CD8-positive, alpha-beta memory T cell (primary cell): ENCODE measurements at regions not wholly inside any gene's neighbourhood (a gene's known extent, or its start where the extent isn't known, plus 50 kb on each side); places are given as distances from the start of the nearest gene placed in this dataset.
A peak's percentile ranks its signal among the peaks of the same experiment; 100 is the strongest.
"Not testable (repeated sequence)": the region's sequence is repeated elsewhere in the genome, so short reads cannot be mapped to it uniquely, and the experiment has no call there.

Source experiments
- CTCF ChIA-PET: fragments of 350-600 bp; sonication (Branson Sonifier 250); formaldehyde crosslinking; loops from one replicate; lab custom pipeline; 2021; ENCODE audit warnings: antibody characterized with exemption; lab: Charles Lee
- POLR2A ChIA-PET: fragments of 350-600 bp; sonication (Branson Sonifier 250); formaldehyde crosslinking; loops from one replicate; lab custom pipeline; 2021; ENCODE audit warnings: antibody characterized with exemption; lab: Charles Lee
- DNase-seq, 5 donors: peaks; one replicate each; pipeline versions ENCODE4 v3.0.0 to v3.0.0-alpha.2; 2020 to 2022; ENCODE audit warnings: mixed read lengths in 1 of 5
- H3K27ac ChIP-seq: one replicate; pipeline ENCODE4 v1.7.0; 2013; ENCODE audit warnings: low read depth, mild to moderate bottlenecking, low read length, moderate library complexity
- H3K27me3 ChIP-seq: 2 replicates; pipeline ENCODE4 v1.7.0; 2013; ENCODE audit warnings: low read length, mild to moderate bottlenecking; ENCODE audit not compliant: insufficient read depth, poor library complexity, severe bottlenecking
- H3K36me3 ChIP-seq: 2 replicates; pipeline ENCODE4 v1.7.0; 2013; ENCODE audit warnings: mild to moderate bottlenecking, low read length, moderate library complexity; ENCODE audit not compliant: insufficient read depth
- H3K4me1 ChIP-seq: 2 replicates; pipeline ENCODE4 v1.7.0; 2013; ENCODE audit warnings: mild to moderate bottlenecking, low read length, moderate library complexity; ENCODE audit not compliant: insufficient read depth
- H3K4me3 ChIP-seq: 2 replicates; pipeline ENCODE4 v1.7.0; 2013; ENCODE audit warnings: mild to moderate bottlenecking, low read length
- H3K9me3 ChIP-seq: 2 replicates; pipeline ENCODE4 v1.7.0; 2013; ENCODE audit warnings: mild to moderate bottlenecking, low read length
- H3K27ac Mint-ChIP-seq, 8 donors: one replicate each; pipeline ENCODE4 v1.8.0; 2020 to 2021; ENCODE audit warnings: mixed read lengths in 8 of 8, mild to moderate bottlenecking in 6 of 8, inconsistent platforms in 3 of 8, moderate library complexity in 3 of 8
- H3K27me3 Mint-ChIP-seq, 2 donors: one replicate each; pipeline ENCODE4 v1.8.0; 2020 to 2021; ENCODE audit warnings: mixed read lengths in 2 of 2, mild to moderate bottlenecking in 1 of 2, moderate library complexity in 1 of 2
- H3K36me3 Mint-ChIP-seq, 3 donors: one replicate each; pipeline ENCODE4 v1.8.0; 2020 to 2021; ENCODE audit warnings: mixed read lengths in 3 of 3, inconsistent platforms in 1 of 3, mild to moderate bottlenecking in 1 of 3
- H3K4me1 Mint-ChIP-seq, 3 donors: one replicate each; pipeline ENCODE4 v1.8.0; 2020 to 2021; ENCODE audit warnings: mixed read lengths in 3 of 3, inconsistent platforms in 1 of 3, mild to moderate bottlenecking in 1 of 3
- H3K4me3 Mint-ChIP-seq, 7 donors: one replicate each; pipeline ENCODE4 v1.8.0; 2020 to 2021; ENCODE audit warnings: mixed read lengths in 7 of 7, mild to moderate bottlenecking in 6 of 7, moderate library complexity in 4 of 7, inconsistent platforms in 2 of 7
- H3K9me3 Mint-ChIP-seq, 5 donors: one replicate each; pipeline ENCODE4 v1.8.0; 2020 to 2022; ENCODE audit warnings: mixed read lengths in 5 of 5, mild to moderate bottlenecking in 3 of 5, moderate library complexity in 2 of 5, inconsistent platforms in 1 of 5

GRCh38 chr7:150060259-150061221, 186.8 kb downstream of the ATP6V0E2 start:
- peak; percentile 68 to 85 (median 72) for DNase-seq
- H3K27me3 ChIP-seq, H3K9me3 ChIP-seq, H3K27ac Mint-ChIP-seq, H3K4me1 ChIP-seq, H3K4me3 Mint-ChIP-seq, H3K36me3 Mint-ChIP-seq, H3K27ac ChIP-seq, H3K36me3 ChIP-seq, H3K27me3 Mint-ChIP-seq, H3K4me3 ChIP-seq, H3K4me1 Mint-ChIP-seq, CTCF ChIA-PET, H3K9me3 Mint-ChIP-seq, POLR2A ChIA-PET: not testable (repeated sequence)

GRCh38 chr7:150063195-150063594, 189.4 kb downstream of the ATP6V0E2 start:
- CTCF ChIA-PET, H3K27ac ChIP-seq, H3K27me3 Mint-ChIP-seq, H3K36me3 ChIP-seq, H3K4me3 ChIP-seq, H3K9me3 ChIP-seq, H3K36me3 Mint-ChIP-seq, H3K27ac Mint-ChIP-seq, POLR2A ChIA-PET, H3K4me3 Mint-ChIP-seq, H3K9me3 Mint-ChIP-seq, H3K4me1 ChIP-seq, H3K4me1 Mint-ChIP-seq, H3K27me3 ChIP-seq, DNase-seq: not testable (repeated sequence)

- H3K4me3 ChIP-seq, H3K4me3 Mint-ChIP-seq, CTCF ChIA-PET, H3K9me3 ChIP-seq, H3K36me3 ChIP-seq, H3K27me3 Mint-ChIP-seq, DNase-seq, H3K9me3 Mint-ChIP-seq, H3K27ac ChIP-seq, H3K27me3 ChIP-seq, H3K36me3 Mint-ChIP-seq, H3K4me1 ChIP-seq, H3K4me1 Mint-ChIP-seq, POLR2A ChIA-PET, H3K27ac Mint-ChIP-seq: not testable (repeated sequence)
Measured at GRCh38 chr7:150069555-150070313, 196.0 kb downstream of the ATP6V0E2 start.

- H3K4me1 ChIP-seq, H3K9me3 Mint-ChIP-seq, H3K4me3 ChIP-seq, H3K27me3 ChIP-seq, H3K4me1 Mint-ChIP-seq, H3K27ac ChIP-seq, POLR2A ChIA-PET, DNase-seq, H3K27me3 Mint-ChIP-seq, CTCF ChIA-PET, H3K36me3 ChIP-seq, H3K27ac Mint-ChIP-seq, H3K36me3 Mint-ChIP-seq, H3K4me3 Mint-ChIP-seq, H3K9me3 ChIP-seq: not testable (repeated sequence)
Measured at GRCh38 chr7:150077543-150077942, 203.8 kb downstream of the ATP6V0E2 start.

- CTCF ChIA-PET, H3K27ac Mint-ChIP-seq, H3K36me3 ChIP-seq, H3K4me1 ChIP-seq, H3K27ac ChIP-seq, H3K9me3 ChIP-seq, H3K4me3 Mint-ChIP-seq, H3K27me3 Mint-ChIP-seq, DNase-seq, H3K27me3 ChIP-seq, H3K36me3 Mint-ChIP-seq, H3K4me3 ChIP-seq, H3K4me1 Mint-ChIP-seq, POLR2A ChIA-PET, H3K9me3 Mint-ChIP-seq: not testable (repeated sequence)
Measured at GRCh38 chr7:150081865-150082264, 208.1 kb downstream of the ATP6V0E2 start.

- H3K36me3 Mint-ChIP-seq, H3K4me3 ChIP-seq, H3K27me3 Mint-ChIP-seq, H3K4me3 Mint-ChIP-seq, H3K27ac ChIP-seq, H3K4me1 ChIP-seq, H3K27ac Mint-ChIP-seq, H3K9me3 Mint-ChIP-seq, DNase-seq, POLR2A ChIA-PET, CTCF ChIA-PET, H3K36me3 ChIP-seq, H3K4me1 Mint-ChIP-seq, H3K27me3 ChIP-seq, H3K9me3 ChIP-seq: not testable (repeated sequence)
Measured at GRCh38 chr7:150084724-150085123, 211.0 kb downstream of the ATP6V0E2 start.

- H3K27ac ChIP-seq, H3K9me3 Mint-ChIP-seq, H3K36me3 ChIP-seq, H3K9me3 ChIP-seq, H3K27ac Mint-ChIP-seq, H3K4me3 Mint-ChIP-seq, POLR2A ChIA-PET, H3K4me1 ChIP-seq, CTCF ChIA-PET, H3K4me3 ChIP-seq, H3K27me3 Mint-ChIP-seq, DNase-seq, H3K36me3 Mint-ChIP-seq, H3K4me1 Mint-ChIP-seq, H3K27me3 ChIP-seq: not testable (repeated sequence)
Measured at GRCh38 chr7:150087478-150087877, 213.7 kb downstream of the ATP6V0E2 start.

- H3K4me1 ChIP-seq, H3K4me3 ChIP-seq, DNase-seq, H3K36me3 ChIP-seq, H3K27me3 Mint-ChIP-seq, H3K9me3 ChIP-seq, POLR2A ChIA-PET, H3K27ac Mint-ChIP-seq, H3K4me1 Mint-ChIP-seq, H3K27ac ChIP-seq, CTCF ChIA-PET, H3K4me3 Mint-ChIP-seq, H3K9me3 Mint-ChIP-seq, H3K36me3 Mint-ChIP-seq, H3K27me3 ChIP-seq: not testable (repeated sequence)
Measured at GRCh38 chr7:150089139-150089538, 215.4 kb downstream of the ATP6V0E2 start.
